ENCODE measurements at regions not wholly inside any gene's neighbourhood (a gene's known extent, or its start where the extent isn't known, plus 50 kb on each side); places are given as distances from the start of the nearest gene placed in this dataset.
A peak's percentile ranks its signal among the peaks of the same experiment; 100 is the strongest.

DNA sequence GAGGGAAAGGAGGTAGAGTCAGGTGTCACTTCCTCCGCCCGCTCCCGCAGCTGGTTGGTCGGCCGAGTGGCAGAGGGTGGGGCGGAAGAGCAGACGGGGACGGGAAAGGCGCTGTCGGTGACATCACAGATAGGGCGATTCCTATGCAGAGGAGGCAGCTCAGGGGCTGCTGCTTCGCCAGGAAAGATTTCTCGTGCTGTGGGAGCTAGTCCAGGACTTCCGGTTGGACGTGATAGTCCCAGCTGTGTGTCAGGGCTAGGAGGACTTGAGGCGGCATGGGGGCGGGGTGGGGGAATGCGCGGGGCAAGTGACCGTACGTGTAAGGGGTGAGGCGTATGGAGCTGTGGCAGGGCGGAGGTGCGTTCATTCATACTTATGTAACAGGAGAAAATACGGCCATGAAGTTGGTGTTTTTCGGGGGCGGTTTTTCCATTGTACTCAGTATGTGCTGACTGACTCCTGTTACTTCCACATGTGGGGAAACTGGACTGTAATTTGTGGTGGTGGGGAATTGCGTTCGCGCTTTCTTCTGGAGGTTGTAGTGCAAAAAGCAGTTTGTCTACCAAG, 60.1 kb upstream of the NBPF8 start (continued):
- TF ChIP-seq GABPB1 (CRISPR knock-in tag; IDR thresholded peaks at IDR 0.05): peak; percentile 40; the same call in 1 of the 2 replicates
- TF ChIP-seq PHF8 (IDR thresholded peaks at IDR 0.05; ENCODE audit: borderline replicate concordance, low read length): peak; percentile 14; the same call in 1 of the 2 replicates
- peak; percentile 83; the same call in 1 of the 2 replicates for TF ChIP-seq ELK3 (CRISPR knock-in tag; IDR thresholded peaks at IDR 0.05)
- TF ChIP-seq FOXO4 (CRISPR knock-in tag; IDR thresholded peaks at IDR 0.05): 0 out of 2 replicates have a peak, but pooled peaks have one; percentile 48
- peak; percentile 98 for TF ChIP-seq POLR2B (IDR thresholded peaks at IDR 0.05; ENCODE audit: low read depth, partially characterized antibody)
- TF ChIP-seq NONO (IDR thresholded peaks at IDR 0.05; ENCODE audit: low read depth in 2 of 2, low read length in 1 of 2): 0 out of 4 replicates have a peak, but pooled peaks have one; percentile 37 to 78
- TF ChIP-seq CSDE1 (IDR thresholded peaks at IDR 0.05): peak in 1 of 2 experiments; percentile 78; a peak in 1 of 4 replicates
- TF ChIP-seq ZNF780A (CRISPR knock-in tag; IDR thresholded peaks at IDR 0.05): 0 out of 2 replicates have a peak, but pooled peaks have one; percentile 74
- peak; percentile 73 for TF ChIP-seq HNRNPL (IDR thresholded peaks at IDR 0.05; ENCODE audit: low read depth, low read length)
- TF ChIP-seq ZNF445 (CRISPR knock-in tag; IDR thresholded peaks at IDR 0.05; ENCODE audit: low read depth): peak; percentile 83; the same call in 1 of the 2 replicates
- TF ChIP-seq ARHGAP35 (IDR thresholded peaks at IDR 0.05; ENCODE audit: partially characterized antibody): peak; percentile 96
- TF ChIP-seq, protein P1, sequence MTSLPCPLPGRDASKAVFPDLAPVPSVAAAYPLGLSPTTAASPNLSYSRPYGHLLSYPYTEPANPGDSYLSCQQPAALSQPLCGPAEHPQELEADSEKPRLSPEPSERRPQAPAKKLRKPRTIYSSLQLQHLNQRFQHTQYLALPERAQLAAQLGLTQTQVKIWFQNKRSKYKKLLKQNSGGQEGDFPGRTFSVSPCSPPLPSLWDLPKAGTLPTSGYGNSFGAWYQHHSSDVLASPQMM (CRISPR knock-in tag; IDR thresholded peaks at IDR 0.05): peak; percentile 80; the same call in 1 of the 2 replicates
- TF ChIP-seq KDM4B (IDR thresholded peaks at IDR 0.05; ENCODE audit: borderline replicate concordance in 2 of 2, low read depth in 1 of 2): peak in 1 of 2 experiments; percentile 96; a peak in 2 of 4 replicates
- 0 out of 2 replicates have a peak, but pooled peaks have one; percentile 61 for TF ChIP-seq NBN (IDR thresholded peaks at IDR 0.05; ENCODE audit: low read depth)
- peak; percentile 58; the same call in 1 of the 2 replicates for TF ChIP-seq TFAP4 (CRISPR knock-in tag; IDR thresholded peaks at IDR 0.05; ENCODE audit: borderline replicate concordance)
- TF ChIP-seq BRD9 (IDR thresholded peaks at IDR 0.05; ENCODE audit: low read depth, partially characterized antibody): peak; percentile 65
- TF ChIP-seq, protein P2, sequence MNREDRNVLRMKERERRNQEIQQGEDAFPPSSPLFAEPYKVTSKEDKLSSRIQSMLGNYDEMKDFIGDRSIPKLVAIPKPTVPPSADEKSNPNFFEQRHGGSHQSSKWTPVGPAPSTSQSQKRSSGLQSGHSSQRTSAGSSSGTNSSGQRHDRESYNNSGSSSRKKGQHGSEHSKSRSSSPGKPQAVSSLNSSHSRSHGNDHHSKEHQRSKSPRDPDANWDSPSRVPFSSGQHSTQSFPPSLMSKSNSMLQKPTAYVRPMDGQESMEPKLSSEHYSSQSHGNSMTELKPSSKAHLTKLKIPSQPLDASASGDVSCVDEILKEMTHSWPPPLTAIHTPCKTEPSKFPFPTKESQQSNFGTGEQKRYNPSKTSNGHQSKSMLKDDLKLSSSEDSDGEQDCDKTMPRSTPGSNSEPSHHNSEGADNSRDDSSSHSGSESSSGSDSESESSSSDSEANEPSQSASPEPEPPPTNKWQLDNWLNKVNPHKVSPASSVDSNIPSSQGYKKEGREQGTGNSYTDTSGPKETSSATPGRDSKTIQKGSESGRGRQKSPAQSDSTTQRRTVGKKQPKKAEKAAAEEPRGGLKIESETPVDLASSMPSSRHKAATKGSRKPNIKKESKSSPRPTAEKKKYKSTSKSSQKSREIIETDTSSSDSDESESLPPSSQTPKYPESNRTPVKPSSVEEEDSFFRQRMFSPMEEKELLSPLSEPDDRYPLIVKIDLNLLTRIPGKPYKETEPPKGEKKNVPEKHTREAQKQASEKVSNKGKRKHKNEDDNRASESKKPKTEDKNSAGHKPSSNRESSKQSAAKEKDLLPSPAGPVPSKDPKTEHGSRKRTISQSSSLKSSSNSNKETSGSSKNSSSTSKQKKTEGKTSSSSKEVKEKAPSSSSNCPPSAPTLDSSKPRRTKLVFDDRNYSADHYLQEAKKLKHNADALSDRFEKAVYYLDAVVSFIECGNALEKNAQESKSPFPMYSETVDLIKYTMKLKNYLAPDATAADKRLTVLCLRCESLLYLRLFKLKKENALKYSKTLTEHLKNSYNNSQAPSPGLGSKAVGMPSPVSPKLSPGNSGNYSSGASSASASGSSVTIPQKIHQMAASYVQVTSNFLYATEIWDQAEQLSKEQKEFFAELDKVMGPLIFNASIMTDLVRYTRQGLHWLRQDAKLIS (CRISPR knock-in tag; IDR thresholded peaks at IDR 0.05): peak; percentile 81; the same call in 1 of the 2 replicates
- TF ChIP-seq GABPA (tag; conservative IDR thresholded peaks at IDR 0.05; ENCODE audit: low read depth): peak; percentile 51

Measured in K562 (cell line).